ENCODE measurements at regions not wholly inside any gene's neighbourhood (a gene's known extent, or its start where the extent isn't known, plus 50 kb on each side); places are given as distances from the start of the nearest gene placed in this dataset.
A peak's percentile ranks its signal among the peaks of the same experiment; 100 is the strongest.

DNA sequence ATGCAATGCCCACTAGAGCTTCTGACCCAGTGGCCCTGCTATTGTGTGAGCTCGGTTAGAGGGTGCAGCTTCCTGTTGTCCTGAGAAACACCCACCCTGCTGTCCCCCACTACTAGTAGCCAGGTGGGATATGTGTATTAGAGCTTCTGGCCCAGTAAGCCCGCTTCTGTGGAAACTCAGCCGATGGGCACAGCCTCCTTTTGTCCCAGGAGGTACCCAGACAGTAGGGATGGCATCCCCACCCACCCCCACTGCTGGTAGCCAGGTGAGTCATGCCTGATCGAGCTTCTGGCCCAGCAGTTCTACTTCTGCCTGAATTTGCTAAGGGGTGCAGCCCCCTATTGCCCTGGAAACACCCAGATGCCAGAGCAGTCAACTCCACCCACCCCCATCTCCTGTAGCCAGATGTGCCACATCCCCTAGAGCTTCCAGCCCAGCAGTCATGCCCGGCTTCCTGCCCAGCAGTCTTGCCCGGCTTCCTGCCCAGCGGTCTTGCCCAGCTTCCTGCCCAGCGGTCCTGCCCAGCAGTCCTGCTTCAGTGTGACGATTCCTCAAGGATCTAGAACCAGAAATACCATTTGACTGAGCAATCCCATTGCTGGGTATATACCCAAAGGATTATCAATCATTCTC, 162.7 kb upstream of the KLF8 start:
- Histone ChIP-seq H3K4me3 (no peak overlapping the region), H3K4me1 (no peaks in the 10 kb centered on the region), H3K27ac (no peak overlapping the region), H3K9me3 (no peaks in the 10 kb centered on the region), H3K36me3 (no peaks in the 10 kb centered on the region), H3K27me3 (no peaks in the 10 kb centered on the region)
- WGBS (ENCODE audit: insufficient coverage, low coverage, low lambda C conversion rate, missing lambda C conversion rate), result 39% methylated on average over 2 of the region's 9 CpGs
- intact Hi-C loops (cut with DNase I), result no loop called here
- TF ChIP-seq, protein P1, sequence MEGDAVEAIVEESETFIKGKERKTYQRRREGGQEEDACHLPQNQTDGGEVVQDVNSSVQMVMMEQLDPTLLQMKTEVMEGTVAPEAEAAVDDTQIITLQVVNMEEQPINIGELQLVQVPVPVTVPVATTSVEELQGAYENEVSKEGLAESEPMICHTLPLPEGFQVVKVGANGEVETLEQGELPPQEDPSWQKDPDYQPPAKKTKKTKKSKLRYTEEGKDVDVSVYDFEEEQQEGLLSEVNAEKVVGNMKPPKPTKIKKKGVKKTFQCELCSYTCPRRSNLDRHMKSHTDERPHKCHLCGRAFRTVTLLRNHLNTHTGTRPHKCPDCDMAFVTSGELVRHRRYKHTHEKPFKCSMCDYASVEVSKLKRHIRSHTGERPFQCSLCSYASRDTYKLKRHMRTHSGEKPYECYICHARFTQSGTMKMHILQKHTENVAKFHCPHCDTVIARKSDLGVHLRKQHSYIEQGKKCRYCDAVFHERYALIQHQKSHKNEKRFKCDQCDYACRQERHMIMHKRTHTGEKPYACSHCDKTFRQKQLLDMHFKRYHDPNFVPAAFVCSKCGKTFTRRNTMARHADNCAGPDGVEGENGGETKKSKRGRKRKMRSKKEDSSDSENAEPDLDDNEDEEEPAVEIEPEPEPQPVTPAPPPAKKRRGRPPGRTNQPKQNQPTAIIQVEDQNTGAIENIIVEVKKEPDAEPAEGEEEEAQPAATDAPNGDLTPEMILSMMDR (IDR thresholded peaks at IDR 0.05), result no peak
- TF ChIP-seq POLR2A (IDR thresholded peaks at IDR 0.05), result no peak
- ATAC-seq (no peak), DNase-seq (peak in 1 of 3 donors; percentile 32)

DNA sequence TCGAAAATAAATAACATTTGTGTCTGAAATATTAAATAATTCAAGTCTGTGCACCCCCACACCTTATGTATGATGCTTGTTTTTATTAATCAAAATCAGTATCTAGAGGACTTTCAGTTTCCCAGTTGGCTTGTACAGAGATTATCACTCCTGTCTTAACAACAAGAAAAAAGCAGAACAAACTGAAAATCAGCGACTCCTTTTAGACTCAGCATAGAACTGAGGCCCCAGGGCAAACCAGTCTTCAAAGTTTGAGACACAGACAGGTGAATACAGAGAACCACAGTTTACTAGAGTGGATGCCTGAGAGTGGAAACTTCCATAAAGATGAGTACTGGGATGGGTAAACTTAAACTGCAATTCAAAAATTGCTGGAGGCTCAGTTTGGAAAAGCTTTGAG, 142.8 kb upstream of the KLF8 start:
- DNase-seq (no peak), ATAC-seq (no peak)
- H3K27me3 ChIP-seq, result no peaks in the 10 kb centered on the region
- H3K36me3 ChIP-seq, result no peaks in the 10 kb centered on the region
- intact Hi-C loops (cut with DNase I), result no loop called here
- TF ChIP-seq, protein P1 (IDR thresholded peaks at IDR 0.05), result no peak
- 23% methylated on average over 2 of the region's 2 CpGs for WGBS (ENCODE audit: insufficient coverage, low coverage, low lambda C conversion rate, missing lambda C conversion rate)
- H3K4me3 ChIP-seq, result no peak overlapping the region
- H3K27ac ChIP-seq, result no peak overlapping the region
- no peaks in the 10 kb centered on the region for H3K4me1 ChIP-seq
- peaks cover 0 to 2% (median under 1%) of the 10 kb centered on the region in 4 donors for H3K9me3 ChIP-seq

DNA sequence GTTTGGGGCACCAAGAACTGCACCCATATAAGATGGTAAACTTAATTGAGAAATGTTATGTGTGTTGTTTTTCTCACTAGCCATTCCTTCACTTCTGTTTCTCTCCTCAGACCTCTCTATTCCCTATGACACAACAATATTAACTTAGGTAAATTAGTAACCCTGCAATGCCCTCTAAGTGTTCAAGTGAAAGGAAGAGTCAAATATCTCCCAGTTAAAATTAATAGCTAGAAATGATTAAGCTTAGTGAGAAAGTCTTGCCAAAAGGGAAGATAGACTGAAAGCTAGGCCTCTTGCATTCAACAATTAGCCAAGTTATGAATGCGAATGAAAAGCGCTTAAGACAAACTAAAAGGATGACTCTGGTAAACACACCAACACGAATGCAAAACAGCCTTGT, 132.9 kb upstream of the KLF8 start:
- ATAC-seq (no peak), DNase-seq (no peak)
- Histone ChIP-seq H3K9me3 (no peaks in the 10 kb centered on the region), H3K36me3 (no peaks in the 10 kb centered on the region), H3K27me3 (no peaks in the 10 kb centered on the region), H3K27ac (no peak overlapping the region), H3K4me1 (no peaks in the 10 kb centered on the region), H3K4me3 (no peak overlapping the region)
- intact Hi-C loops (cut with DNase I), result no loop called here
- TF ChIP-seq POLR2A (IDR thresholded peaks at IDR 0.05), result no peak
- TF ChIP-seq, protein P1 (IDR thresholded peaks at IDR 0.05), result no peak
- WGBS (ENCODE audit: insufficient coverage, low coverage, low lambda C conversion rate, missing lambda C conversion rate), result 64% methylated on average over 3 of the region's 3 CpGs

DNA sequence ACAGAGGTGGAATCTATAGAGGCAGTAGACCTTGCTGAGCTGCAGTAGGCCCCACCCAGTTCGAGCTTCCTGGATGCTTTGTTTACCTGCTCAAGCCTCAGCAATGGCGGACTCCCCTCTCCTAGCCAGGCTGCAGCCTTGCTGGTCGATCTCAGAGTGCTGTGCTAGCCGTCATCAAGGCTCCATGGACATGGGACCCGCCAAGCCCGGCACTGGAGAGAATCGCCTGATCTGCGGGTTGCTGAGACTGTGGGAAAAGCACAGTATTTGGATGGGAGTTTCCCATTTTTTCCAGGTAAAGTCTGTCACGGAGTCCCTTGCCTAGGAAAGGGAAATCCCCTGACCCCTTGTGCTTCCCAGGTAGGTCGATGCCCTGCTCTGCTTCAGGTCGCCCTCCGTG, 124.8 kb upstream of the KLF8 start:
- TF ChIP-seq POLR2A (IDR thresholded peaks at IDR 0.05), result no peak
- TF ChIP-seq, protein P1 (IDR thresholded peaks at IDR 0.05), result no peak
- no peaks in the 10 kb centered on the region for H3K9me3 ChIP-seq
- no peaks in the 10 kb centered on the region for H3K4me1 ChIP-seq
- peaks cover 0 to 5% of the 10 kb centered on the region in 2 donors for H3K27me3 ChIP-seq
- intact Hi-C loops (cut with DNase I), result no loop called here
- H3K27ac ChIP-seq, result no peak overlapping the region
- no peaks in the 10 kb centered on the region for H3K36me3 ChIP-seq
- DNase-seq, result no peak
- WGBS (ENCODE audit: insufficient coverage, low coverage, low lambda C conversion rate, missing lambda C conversion rate), result 60% methylated on average over 2 of the region's 12 CpGs
- H3K4me3 ChIP-seq, result no peak overlapping the region
- no peak for ATAC-seq

Measured in right lobe of liver (tissue), 6 donors.